ENCODE measurements at regions not wholly inside any gene's neighbourhood (a gene's known extent, or its start where the extent isn't known, plus 50 kb on each side); places are given as distances from the start of the nearest gene placed in this dataset.

- TF ChIP-seq ZNF562 (CRISPR knock-in tag; IDR thresholded peaks at IDR 0.05; ENCODE audit: borderline replicate concordance): no peak
- TF ChIP-seq TCF12 (IDR thresholded peaks at IDR 0.05): no peak
- TF ChIP-seq TCF12 (CRISPR knock-in tag; IDR thresholded peaks at IDR 0.05): no peak
Observed at GRCh38 chr4:108425988-108426387, 194.4 kb upstream of the RPL34 start.
